C4-2B (cell line): ENCODE measurements at regions not wholly inside any gene's neighbourhood (a gene's known extent, or its start where the extent isn't known, plus 50 kb on each side); places are given as distances from the start of the nearest gene placed in this dataset.

Source experiments
- CTCF ChIP-seq: fragments of 450-650 bp; conservative IDR thresholded peaks from 2 replicates; pipeline ENCODE4 v1.5.1; 2017; ENCODE audit warnings: mild to moderate bottlenecking
- ZFX ChIP-seq: fragments of 450-650 bp; IDR thresholded peaks from 2 replicates; pipeline ENCODE4 v1.6.1; 2017

- TF ChIP-seq CTCF (no peak), ZFX (no peak)
These were observed 68.7 kb upstream of the SPRY1 start for GRCh38 chr4:123327846-123328429.
